Panc1 (cell line): ENCODE measurements at regions not wholly inside any gene's neighbourhood (a gene's known extent, or its start where the extent isn't known, plus 50 kb on each side); places are given as distances from the start of the nearest gene placed in this dataset.

Source experiments
- ATAC-seq: fragments of 200-7000 bp; cut with Tn5 transposase; 2 replicates; pipeline ENCODE4 v1.9.1; 2020; ENCODE audit warnings: mild to moderate bottlenecking, moderate library complexity
- BruUV-seq: library from RNA; stranded (reverse); fragments of 400-500 nt; replicated peaks from 2 replicates; lab custom pipeline; 2021; lab: Mats Ljungman, UMichigan
- CTCF ChIA-PET: fragments of 300-600 bp; sonication (Branson Sonifier 250); formaldehyde crosslinking; loops from one replicate; lab custom pipeline; 2022; ENCODE audit warnings: antibody characterized with exemption; lab: Charles Lee
- POLR2A ChIA-PET: fragments of 300-600 bp; sonication (Branson Sonifier 250); formaldehyde crosslinking; loops from one replicate; lab custom pipeline; 2022; ENCODE audit warnings: antibody characterized with exemption; lab: Charles Lee
- DNase-seq: peaks from one replicate; pipeline ENCODE4 v3.0.0-alpha.2; 2010; ENCODE audit warnings: low read depth, low spot score
- H3K27ac ChIP-seq: 2 replicates; pipeline ENCODE4 v1.5.1; 2011; ENCODE audit warnings: mild to moderate bottlenecking, low read length, inconsistent platforms
- H3K27me3 ChIP-seq: fragments of 200-500 bp; sonication (Bioruptor generic); 2 replicates; pipeline ENCODE4 v1.6.0; 2014; ENCODE audit warnings: low read length, inconsistent platforms; ENCODE audit not compliant: control insufficient read depth, insufficient read depth
- H3K36me3 ChIP-seq: fragments of 200-500 bp; sonication (Bioruptor generic); 2 replicates; pipeline ENCODE4 v1.5.1; 2014; ENCODE audit warnings: inconsistent platforms, mild to moderate bottlenecking, low read length, moderate library complexity; ENCODE audit not compliant: control insufficient read depth, insufficient read depth
- H3K4me1 ChIP-seq: 2 replicates; pipeline ENCODE4 v1.5.1; 2011; ENCODE audit warnings: inconsistent platforms, mild to moderate bottlenecking, low read length, moderate library complexity; ENCODE audit not compliant: control insufficient read depth, insufficient read depth
- H3K4me3 ChIP-seq, 2 experiments: 2 replicates each; pipeline ENCODE4 v1.5.1; 2011 to 2012; ENCODE audit warnings: low read depth in 2 of 2, low read length in 2 of 2, mild to moderate bottlenecking in 2 of 2, inconsistent platforms in 1 of 2, moderate library complexity in 1 of 2
- H3K9me3 ChIP-seq: fragments of 200-500 bp; sonication (Bioruptor generic); 2 replicates; pipeline ENCODE4 v1.5.1; 2014; ENCODE audit warnings: low read depth, mild to moderate bottlenecking, inconsistent platforms, low read length, moderate library complexity; ENCODE audit not compliant: control insufficient read depth, insufficient read depth
- POLR2AphosphoS5 ChIP-seq: IDR thresholded peaks from 2 replicates; pipeline ENCODE4 v1.6.1; 2012; ENCODE audit warnings: mild to moderate bottlenecking, low read depth, low read length, moderate library complexity
- REST ChIP-seq, 2 experiments: IDR thresholded peaks; 2 replicates each; pipeline ENCODE4 v1.6.1; 2011 to 2012; ENCODE audit warnings: low read depth in 2 of 2, control low read depth in 1 of 2, low read length in 1 of 2, mild to moderate bottlenecking in 1 of 2, moderate library complexity in 1 of 2; ENCODE audit not compliant: insufficient read depth in 1 of 2
- SIN3A ChIP-seq: IDR thresholded peaks from 2 replicates; pipeline ENCODE4 v1.6.1; 2012; ENCODE audit warnings: low read depth, mild to moderate bottlenecking, low read length, moderate library complexity, borderline replicate concordance; ENCODE audit not compliant: insufficient read depth
- TCF7L2 ChIP-seq: IDR thresholded peaks from 2 replicates; pipeline ENCODE4 v1.6.1; 2011; ENCODE audit warnings: mild to moderate bottlenecking, low read depth, low read length, inconsistent platforms
- in situ Hi-C: cut with HindIII; loops from 2 replicates; pipeline ENCODE4 v1.10.0; 2016; ENCODE audit warnings: low sequenced_read_pairs, low pct_unique_long_range_greater_than_20kb
- intact Hi-C: fragments of 100-400 bp; cut with micrococcal nuclease; formaldehyde crosslinking; loops from one replicate; pipeline ENCODE4 v1.10.0; 2022; ENCODE audit not compliant: unreplicated experiment
- TF ChIP-seq, protein P1 (sequence below): fragments of 450-650 bp; IDR thresholded peaks from 2 replicates; pipeline ENCODE4 v1.5.1; 2017; ENCODE audit warnings: mild to moderate bottlenecking

- H3K27me3 ChIP-seq, result no peaks in the 10 kb centered on the region
- no peak overlapping the region for H3K27ac ChIP-seq
- H3K4me3 ChIP-seq, result no peak overlapping the region
- ATAC-seq (no peak), DNase-seq (no peak)
- TF ChIP-seq TCF7L2, result no peak
- no peak for TF ChIP-seq REST (IDR thresholded peaks at IDR 0.05; ENCODE audit: insufficient read depth in 1 of 2, low read depth in 2 of 2, low read length in 1 of 2)
- TF ChIP-seq, protein P1, sequence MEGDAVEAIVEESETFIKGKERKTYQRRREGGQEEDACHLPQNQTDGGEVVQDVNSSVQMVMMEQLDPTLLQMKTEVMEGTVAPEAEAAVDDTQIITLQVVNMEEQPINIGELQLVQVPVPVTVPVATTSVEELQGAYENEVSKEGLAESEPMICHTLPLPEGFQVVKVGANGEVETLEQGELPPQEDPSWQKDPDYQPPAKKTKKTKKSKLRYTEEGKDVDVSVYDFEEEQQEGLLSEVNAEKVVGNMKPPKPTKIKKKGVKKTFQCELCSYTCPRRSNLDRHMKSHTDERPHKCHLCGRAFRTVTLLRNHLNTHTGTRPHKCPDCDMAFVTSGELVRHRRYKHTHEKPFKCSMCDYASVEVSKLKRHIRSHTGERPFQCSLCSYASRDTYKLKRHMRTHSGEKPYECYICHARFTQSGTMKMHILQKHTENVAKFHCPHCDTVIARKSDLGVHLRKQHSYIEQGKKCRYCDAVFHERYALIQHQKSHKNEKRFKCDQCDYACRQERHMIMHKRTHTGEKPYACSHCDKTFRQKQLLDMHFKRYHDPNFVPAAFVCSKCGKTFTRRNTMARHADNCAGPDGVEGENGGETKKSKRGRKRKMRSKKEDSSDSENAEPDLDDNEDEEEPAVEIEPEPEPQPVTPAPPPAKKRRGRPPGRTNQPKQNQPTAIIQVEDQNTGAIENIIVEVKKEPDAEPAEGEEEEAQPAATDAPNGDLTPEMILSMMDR, result no peak
- TF ChIP-seq SIN3A, result no peak
- TF ChIP-seq POLR2AphosphoS5, result no peak
- CTCF ChIA-PET, result no interaction called here
- H3K4me1 ChIP-seq, result peaks cover 6% of the 10 kb centered on the region
- POLR2A ChIA-PET, result no interaction called here
- intact Hi-C loops (no loop called here), in situ Hi-C loops (no loop called here)
- H3K36me3 ChIP-seq, result no peaks in the 10 kb centered on the region
- no TSS peak for BruUV-seq
- no peaks in the 10 kb centered on the region for H3K9me3 ChIP-seq
Observed at GRCh38 chr15:62566248-62566647, 401.2 kb upstream of the C2CD4B start.

DNA sequence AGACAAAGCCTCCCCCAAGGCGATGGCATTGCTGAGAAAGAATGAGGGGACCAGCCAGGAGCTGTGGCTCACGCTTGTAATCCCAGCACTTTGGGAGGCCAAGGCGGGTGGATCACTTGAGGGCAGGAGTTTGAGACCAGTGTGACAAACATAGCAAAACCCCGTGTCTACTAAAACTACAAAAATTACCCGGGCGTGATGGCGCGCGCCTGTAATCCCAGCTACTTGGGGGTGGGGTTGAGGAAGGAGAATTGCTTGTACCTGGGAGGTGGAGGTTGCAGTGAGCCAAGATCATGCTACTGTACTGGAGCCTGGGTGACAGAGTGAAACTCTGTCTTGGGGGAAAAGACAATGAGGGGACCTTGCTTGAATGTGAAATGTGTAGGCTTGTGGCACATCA lies 402.4 kb upstream of the C2CD4B start:
- BruUV-seq, result no TSS peak

More for the DNA sequence above, 402.4 kb upstream of the C2CD4B start:
- CTCF ChIA-PET, result no interaction called here
- ATAC-seq (no peak), DNase-seq (no peak)
- TF ChIP-seq POLR2AphosphoS5, result no peak
- TF ChIP-seq, protein P1, result no peak
- no peak for TF ChIP-seq TCF7L2
- TF ChIP-seq SIN3A, result no peak
- TF ChIP-seq REST (IDR thresholded peaks at IDR 0.05; ENCODE audit: insufficient read depth in 1 of 2, low read depth in 2 of 2, low read length in 1 of 2), result no peak
- peaks cover 6% of the 10 kb centered on the region for H3K4me1 ChIP-seq
- H3K4me3 ChIP-seq, result no peak overlapping the region
- in situ Hi-C loops, result no loop called here
- H3K36me3 ChIP-seq, result no peaks in the 10 kb centered on the region
- no peaks in the 10 kb centered on the region for H3K27me3 ChIP-seq
- no peaks in the 10 kb centered on the region for H3K9me3 ChIP-seq
- no peak overlapping the region for H3K27ac ChIP-seq
- intact Hi-C loops, result no loop called here
- POLR2A ChIA-PET, result no interaction called here
